Body of pancreas (tissue), 4 donors: ENCODE measurements at regions not wholly inside any gene's neighbourhood (a gene's known extent, or its start where the extent isn't known, plus 50 kb on each side); places are given as distances from the start of the nearest gene placed in this dataset.

Experiments
- POLR2A ChIP-seq, 3 donors: fragments of 450-650 bp; IDR thresholded peaks; one replicate each; pipeline ENCODE4 v1.6.1; 2016; ENCODE audit warnings: antibody characterized with exemption in 3 of 3, mild to moderate bottlenecking in 2 of 3
- TF ChIP-seq, protein P1 (sequence below), 7 experiments: fragments of 450-650 bp in 4 of 7; fragments of 200-600 bp in 3 of 7; sonication (generic) in 3 of 7; IDR thresholded peaks; one replicate each; pipeline ENCODE4 v1.5.1; 2016 to 2019; ENCODE audit warnings: antibody characterized with exemption in 7 of 7

DNA sequence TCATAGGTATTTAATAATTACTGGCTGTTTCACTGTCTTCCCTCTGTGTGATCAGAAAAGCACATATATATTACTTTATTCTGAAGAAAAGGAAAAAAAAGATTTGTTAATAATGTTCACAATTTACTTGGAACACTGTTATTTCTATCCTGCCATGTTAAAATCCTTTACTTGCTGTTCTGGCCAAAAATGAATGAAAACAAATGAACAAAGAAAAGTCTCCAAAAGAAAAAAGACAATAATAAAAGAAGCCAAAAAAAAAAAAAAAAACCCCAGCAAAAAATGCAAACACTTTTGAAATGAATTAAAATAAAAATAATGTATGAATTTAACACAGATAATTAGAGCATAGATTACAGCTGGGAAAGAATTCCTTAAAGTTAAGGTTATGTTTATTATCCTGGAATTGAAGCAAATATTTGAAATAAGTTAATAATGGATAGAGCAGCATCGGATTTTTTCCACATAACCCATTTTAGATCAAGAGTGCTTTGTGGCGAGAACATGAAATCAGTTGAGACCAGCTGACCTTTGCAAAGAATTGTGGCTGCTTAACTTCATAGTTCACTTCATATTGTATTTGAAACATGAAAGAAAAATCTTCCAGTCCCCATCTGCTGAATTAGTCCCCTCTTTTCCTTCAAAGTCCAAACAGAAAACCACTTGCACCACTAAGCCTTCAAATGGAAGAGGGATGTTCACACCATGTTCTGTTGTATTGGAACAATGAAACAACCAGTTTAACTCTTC, 444.8 kb downstream of the ADAMTS20 start:
- TF ChIP-seq, protein P1, sequence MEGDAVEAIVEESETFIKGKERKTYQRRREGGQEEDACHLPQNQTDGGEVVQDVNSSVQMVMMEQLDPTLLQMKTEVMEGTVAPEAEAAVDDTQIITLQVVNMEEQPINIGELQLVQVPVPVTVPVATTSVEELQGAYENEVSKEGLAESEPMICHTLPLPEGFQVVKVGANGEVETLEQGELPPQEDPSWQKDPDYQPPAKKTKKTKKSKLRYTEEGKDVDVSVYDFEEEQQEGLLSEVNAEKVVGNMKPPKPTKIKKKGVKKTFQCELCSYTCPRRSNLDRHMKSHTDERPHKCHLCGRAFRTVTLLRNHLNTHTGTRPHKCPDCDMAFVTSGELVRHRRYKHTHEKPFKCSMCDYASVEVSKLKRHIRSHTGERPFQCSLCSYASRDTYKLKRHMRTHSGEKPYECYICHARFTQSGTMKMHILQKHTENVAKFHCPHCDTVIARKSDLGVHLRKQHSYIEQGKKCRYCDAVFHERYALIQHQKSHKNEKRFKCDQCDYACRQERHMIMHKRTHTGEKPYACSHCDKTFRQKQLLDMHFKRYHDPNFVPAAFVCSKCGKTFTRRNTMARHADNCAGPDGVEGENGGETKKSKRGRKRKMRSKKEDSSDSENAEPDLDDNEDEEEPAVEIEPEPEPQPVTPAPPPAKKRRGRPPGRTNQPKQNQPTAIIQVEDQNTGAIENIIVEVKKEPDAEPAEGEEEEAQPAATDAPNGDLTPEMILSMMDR (IDR thresholded peaks at IDR 0.05) = no peak
- no peak for TF ChIP-seq POLR2A (IDR thresholded peaks at IDR 0.05)
